K562 (cell line): ENCODE measurements at regions not wholly inside any gene's neighbourhood (a gene's known extent, or its start where the extent isn't known, plus 50 kb on each side); places are given as distances from the start of the nearest gene placed in this dataset.

Source experiments
- ATAC-seq: fragments of 200-7000 bp; cut with Tn5 transposase; 3 replicates; pipeline ENCODE4 v1.9.1; 2020; ENCODE audit warnings: moderate library complexity
- BruUV-seq: library from RNA; stranded (reverse); fragments of 400-500 nt; replicated peaks from 2 replicates; lab custom pipeline; 2021; lab: Mats Ljungman, UMichigan
- CTCF ChIA-PET: fragments of 300-600 bp; formaldehyde crosslinking; extraction: SDS; loops from one replicate; lab custom pipeline; 2021; ENCODE audit warnings: low intra/inter-chr PET ratio; lab: Yijun Ruan, JAX
- POLR2A ChIA-PET: fragments of 300-600, 350-650 bp; sonication (Branson Sonifier 250); formaldehyde crosslinking; extraction: SDS; loops from one replicate; lab custom pipeline; 2021; ENCODE audit warnings: antibody characterized with exemption, inconsistent platforms; lab: Yijun Ruan, JAX
- DNase-seq, 4 experiments: peaks; one replicate each; pipeline versions ENCODE4 v3.0.0 to v3.0.0-alpha.2; 2011 to 2018; ENCODE audit warnings: low spot score in 3 of 4, mixed read lengths in 3 of 4; ENCODE audit errors: extremely low read depth in 1 of 4
- FAIRE-seq: peaks from 2 replicates; lab custom pipeline; 2011; peaks lifted over from hg19 to GRCh38; lab: Jason Lieb, UNC
- H2AFZ ChIP-seq: 2 replicates; pipeline ENCODE4 v1.6.0; 2011; ENCODE audit warnings: low read depth, low read length, control low read depth, inconsistent platforms
- H3K27ac ChIP-seq: fragments of 200-600 bp; 3 replicates; pipeline ENCODE4 v1.8.0; 2011; ENCODE audit warnings: low read depth, mild to moderate bottlenecking, control low read depth, inconsistent platforms, low read length, moderate library complexity, mixed read lengths; ENCODE audit errors: extremely low read depth
- H3K27me3 ChIP-seq, 2 experiments: fragments of 300-600 bp in 1 of 2; 2 replicates in 1 of 2; 3 replicates in 1 of 2; pipeline versions ENCODE4 v1.6.0 to v1.8.0; 2011; ENCODE audit warnings: inconsistent platforms in 2 of 2, low read length in 2 of 2, mild to moderate bottlenecking in 1 of 2, mixed read lengths in 1 of 2, moderate library complexity in 1 of 2; ENCODE audit not compliant: control insufficient read depth in 2 of 2, insufficient read depth in 2 of 2
- H3K36me3 ChIP-seq: fragments of 300-600 bp; 3 replicates; pipeline ENCODE4 v1.8.0; 2011; ENCODE audit warnings: mild to moderate bottlenecking, low read length, inconsistent platforms; ENCODE audit not compliant: control insufficient read depth, insufficient read depth
- H3K4me1 ChIP-seq, 2 experiments: fragments of 200-600 bp in 1 of 2; replicated peaks in 1 of 2; 2 replicates in 1 of 2; 3 replicates in 1 of 2; pipeline versions ENCODE4 v1.5.1 to v1.8.0; 2011; ENCODE audit warnings: inconsistent platforms in 2 of 2, low read length in 2 of 2, mild to moderate bottlenecking in 1 of 2, mixed read lengths in 1 of 2, moderate library complexity in 1 of 2; ENCODE audit not compliant: control insufficient read depth in 2 of 2, insufficient read depth in 2 of 2
- H3K4me2 ChIP-seq: 2 replicates; pipeline ENCODE4 v1.6.1; 2011; ENCODE audit warnings: low read length, control low read depth, inconsistent platforms, mixed read lengths; ENCODE audit not compliant: insufficient read depth
- H3K4me3 ChIP-seq: fragments of 200-600 bp; sonication (generic), shearing (Covaris generic); 2 replicates; pipeline ENCODE4 v1.5.1; 2016; ENCODE audit warnings: control low read depth, inconsistent platforms
- H3K79me2 ChIP-seq: fragments of 200-600 bp; 3 replicates; pipeline ENCODE4 v1.8.0; 2011; ENCODE audit warnings: low read length, inconsistent platforms; ENCODE audit not compliant: control insufficient read depth, insufficient read depth
- H3K9ac ChIP-seq, 2 experiments: 2 replicates each; pipeline versions ENCODE4 v1.6.0 to v1.6.1; 2011; ENCODE audit warnings: low read depth in 2 of 2, low read length in 2 of 2, control low read depth in 1 of 2, inconsistent platforms in 1 of 2, mild to moderate bottlenecking in 1 of 2, mixed read lengths in 1 of 2; ENCODE audit not compliant: insufficient read depth in 1 of 2
- H3K9me1 ChIP-seq: one replicate; pipeline ENCODE4 v1.6.0; 2011; ENCODE audit warnings: inconsistent platforms, mild to moderate bottlenecking, low read length, moderate library complexity; ENCODE audit not compliant: control insufficient read depth, insufficient read depth
- H3K9me3 ChIP-seq: replicated peaks from 2 replicates; pipeline ENCODE4 v1.5.1; 2011; ENCODE audit warnings: low read depth, low read length, inconsistent platforms; ENCODE audit not compliant: control insufficient read depth, insufficient read depth
- H4K20me1 ChIP-seq: replicated peaks from 2 replicates; pipeline ENCODE4 v1.6.1; 2011; ENCODE audit warnings: low read length, inconsistent platforms, mixed read lengths; ENCODE audit not compliant: control insufficient read depth, insufficient read depth
- ATF7 ChIP-seq: fragments of 450-650 bp; IDR thresholded peaks from 2 replicates; pipeline ENCODE4 v1.7.1; 2014; ENCODE audit warnings: mild to moderate bottlenecking, moderate library complexity
- E2F1 ChIP-seq: sonication (generic); formaldehyde crosslinking; IDR thresholded peaks from 2 replicates; pipeline ENCODE4 v1.8.1; 2023; ENCODE audit warnings: mild to moderate bottlenecking, missing genetic modification reagents, moderate library complexity
- POU5F1 ChIP-seq: fragments of 150-350 bp; IDR thresholded peaks from 2 replicates; pipeline ENCODE4 v1.6.1; 2014; ENCODE audit warnings: borderline replicate concordance, low read length, low read depth, mild to moderate bottlenecking; ENCODE audit not compliant: partially characterized antibody
- RBM14 ChIP-seq: fragments of 200-400 bp; formaldehyde crosslinking; IDR thresholded peaks from 2 replicates; pipeline ENCODE4 v1.6.1; 2018; ENCODE audit warnings: low read depth, mild to moderate bottlenecking, low read length, moderate library complexity, borderline replicate concordance; ENCODE audit not compliant: insufficient read depth
- RBM25 ChIP-seq: fragments of 200-400 bp; formaldehyde crosslinking; IDR thresholded peaks from 2 replicates; pipeline ENCODE4 v1.6.1; 2018; ENCODE audit warnings: low read length, low read depth, moderate library complexity; ENCODE audit not compliant: severe bottlenecking
- SFPQ ChIP-seq: fragments of 200-400 bp; formaldehyde crosslinking; IDR thresholded peaks from 2 replicates; pipeline ENCODE4 v1.6.1; 2017; ENCODE audit warnings: mild to moderate bottlenecking, low read depth, low read length, moderate library complexity
- SNAPC5 ChIP-seq: fragments of 250-450 bp; sonication (Bioruptor Pico); IDR thresholded peaks from 2 replicates; pipeline ENCODE4 v1.8.0; 2021; ENCODE audit warnings: moderate library complexity, mild to moderate bottlenecking, inconsistent platforms
- TRIM25 ChIP-seq: fragments of 450-650 bp; IDR thresholded peaks from 2 replicates; pipeline ENCODE4 v1.7.0; 2016; ENCODE audit warnings: borderline replicate concordance
- WHSC1 ChIP-seq: IDR thresholded peaks from one replicate; pipeline ENCODE4 v1.6.1; 2012; ENCODE audit warnings: low read length, control low read depth, inconsistent platforms
- ZFP36 ChIP-seq: fragments of 150-350 bp; IDR thresholded peaks from 2 replicates; pipeline ENCODE4 v1.6.1; 2018; ENCODE audit warnings: low read length, low read depth; ENCODE audit not compliant: partially characterized antibody
- ZNF217 ChIP-seq: sonication (generic); formaldehyde crosslinking; IDR thresholded peaks from 2 replicates; pipeline ENCODE4 v1.8.0; 2022; ENCODE audit warnings: mild to moderate bottlenecking, missing genetic modification reagents
- ZNF551 ChIP-seq: fragments of 250-450 bp; sonication (Bioruptor Pico); IDR thresholded peaks from 2 replicates; pipeline ENCODE4 v1.5.0; 2021; ENCODE audit warnings: mild to moderate bottlenecking, moderate library complexity
- WGBS: fragments of 100-300 bp; shearing (Covaris generic); methylation state at CpG from one replicate; pipeline ENCODE4 v1.1.6; 2016; ENCODE audit warnings: low coverage, mixed read lengths; ENCODE audit not compliant: insufficient coverage; ENCODE audit errors: missing lambda C conversion rate; 5-methylcytosine and 5-hydroxymethylcytosine counted together
- in situ Hi-C: fragments of 300-500 bp; cut with MboI; formaldehyde crosslinking; loops from 4 replicates; pipeline ENCODE4 v1.15.0; 2018; ENCODE audit warnings: inconsistent platforms, mixed read lengths
- intact Hi-C: fragments of 100-400 bp; cut with micrococcal nuclease; formaldehyde crosslinking; loops from 2 replicates; pipeline ENCODE4 v1.14.2; 2022

GRCh38 chr1:230487773-230488428, 61.8 kb upstream of the PGBD5 start:
- TF ChIP-seq TRIM25: no peak
- TF ChIP-seq ZFP36: peak; percentile 36
- TF ChIP-seq E2F1 (CRISPR knock-in tag): no peak
- no peak for TF ChIP-seq ATF7
- TF ChIP-seq SNAPC5: no peak
- no peak for TF ChIP-seq WHSC1
- TF ChIP-seq ZNF217 (CRISPR knock-in tag): no peak
- no peak for TF ChIP-seq RBM14
- TF ChIP-seq SFPQ: no peak
- peak; percentile 80 for TF ChIP-seq RBM25
- TF ChIP-seq ZNF551: no peak
- no peak for TF ChIP-seq POU5F1
- in situ Hi-C loops (no loop called here), intact Hi-C loops (no loop called here)
- CTCF ChIA-PET: no interaction called here
- Histone ChIP-seq H3K79me2 (no peaks in the 10 kb centered on the region), H3K27me3 (peaks cover 0 to 16% of the 10 kb centered on the region in 2 experiments; a peak in 3 of 5 replicates), H3K4me2 (no peak overlapping the region), H3K9me3 (no peaks in the 10 kb centered on the region), H3K4me1 (no peaks in the 10 kb centered on the region), H3K27ac (no peak overlapping the region), H3K9ac (no peak overlapping the region), H3K36me3 (no peaks in the 10 kb centered on the region), H3K4me3 (no peak overlapping the region), H3K9me1 (no peaks in the 10 kb centered on the region), H4K20me1 (no peaks in the 10 kb centered on the region), H2AFZ (no peak overlapping the region)
- POLR2A ChIA-PET: no interaction called here
- BruUV-seq: no TSS peak
- DNase-seq: no peak
- FAIRE-seq: no peak
- no peak for ATAC-seq
- 0% methylated on average over 4 of the region's 4 CpGs for WGBS
